CD14-positive monocyte (primary cell): ENCODE measurements at regions not wholly inside any gene's neighbourhood (a gene's known extent, or its start where the extent isn't known, plus 50 kb on each side); places are given as distances from the start of the nearest gene placed in this dataset.
A peak's percentile ranks its signal among the peaks of the same experiment; 100 is the strongest.

Source experiments
- DNase-seq, 3 donors: peaks; one replicate each; pipeline ENCODE4 v3.0.0-alpha.2; 2011 to 2022
- H2AFZ ChIP-seq: 2 replicates; pipeline ENCODE4 v1.6.0; 2012; ENCODE audit warnings: mild to moderate bottlenecking, low read depth, low read length, inconsistent platforms; ENCODE audit not compliant: insufficient read depth, poor library complexity, severe bottlenecking
- H3K27ac ChIP-seq, 2 donors: 1 replicate in 1 of 2; 2 replicates in 1 of 2; pipeline ENCODE4 v1.5.1; 2012 to 2013; ENCODE audit warnings: low read length in 2 of 2, control low read depth in 1 of 2, inconsistent platforms in 1 of 2, low read depth in 1 of 2, mild to moderate bottlenecking in 1 of 2
- H3K27me3 ChIP-seq, 2 donors: one replicate each; pipeline versions ENCODE4 v1.6.0 to v1.6.1; 2011 to 2013; ENCODE audit warnings: low read length in 2 of 2; ENCODE audit not compliant: control insufficient read depth in 2 of 2, insufficient read depth in 2 of 2
- H3K36me3 ChIP-seq, 2 donors: replicated peaks in 1 of 2; 1 replicate in 1 of 2; 2 replicates in 1 of 2; pipeline versions ENCODE4 v1.5.1 to v1.6.1; 2012 to 2013; ENCODE audit warnings: low read length in 2 of 2, control low read depth in 1 of 2, inconsistent platforms in 1 of 2, mild to moderate bottlenecking in 1 of 2; ENCODE audit not compliant: insufficient read depth in 2 of 2, control insufficient read depth in 1 of 2
- H3K4me1 ChIP-seq, 2 donors: 1 replicate in 1 of 2; 2 replicates in 1 of 2; pipeline versions ENCODE4 v1.5.1 to v1.6.1; 2012 to 2013; ENCODE audit warnings: low read length in 2 of 2, control low read depth in 1 of 2, inconsistent platforms in 1 of 2, mild to moderate bottlenecking in 1 of 2, moderate library complexity in 1 of 2; ENCODE audit not compliant: insufficient read depth in 2 of 2, control insufficient read depth in 1 of 2
- H3K4me2 ChIP-seq: replicated peaks from 2 replicates; pipeline ENCODE3; 2012; ENCODE audit warnings: low read length, moderate library complexity, mild to moderate bottlenecking; ENCODE audit not compliant: poor library complexity, severe bottlenecking; ENCODE audit errors: extremely low read depth
- H3K4me3 ChIP-seq, 3 experiments: fragments of 200-600 bp in 1 of 3; sonication (generic) in 1 of 3; replicated peaks in 1 of 3; 1 replicate in 2 of 3; 2 replicates in 1 of 3; pipeline ENCODE4 v1.5.1; 2011 to 2013; ENCODE audit warnings: low read length in 3 of 3, mild to moderate bottlenecking in 3 of 3, control low read depth in 2 of 3, low read depth in 2 of 3, inconsistent platforms in 1 of 3, moderate library complexity in 1 of 3
- H3K79me2 ChIP-seq: 2 replicates; pipeline ENCODE4 v1.6.0; 2012; ENCODE audit warnings: mild to moderate bottlenecking, control low read depth, inconsistent platforms, low read length, moderate library complexity; ENCODE audit not compliant: insufficient read depth
- H3K9ac ChIP-seq: 2 replicates; pipeline ENCODE4 v1.6.0; 2017; ENCODE audit warnings: low read length, mild to moderate bottlenecking; ENCODE audit not compliant: insufficient read depth, poor library complexity, severe bottlenecking
- H3K9me3 ChIP-seq, 2 donors: replicated peaks in 1 of 2; 1 replicate in 1 of 2; 2 replicates in 1 of 2; pipeline versions ENCODE4 v1.5.1 to v1.6.1; 2012 to 2013; ENCODE audit warnings: low read length in 2 of 2, control low read depth in 1 of 2; ENCODE audit not compliant: control insufficient read depth in 1 of 2, insufficient read depth in 1 of 2
- H4K20me1 ChIP-seq: 2 replicates; pipeline ENCODE4 v1.6.0; 2012; ENCODE audit warnings: mild to moderate bottlenecking, low read length, control low read depth, moderate library complexity; ENCODE audit not compliant: insufficient read depth
- H3K27ac Mint-ChIP-seq, 7 donors: one replicate each; pipeline ENCODE4 v1.8.0; 2020; ENCODE audit warnings: mild to moderate bottlenecking in 7 of 7, mixed read lengths in 7 of 7, moderate library complexity in 6 of 7, inconsistent platforms in 2 of 7
- H3K27me3 Mint-ChIP-seq, 3 donors: one replicate each; pipeline ENCODE4 v1.8.0; 2021 to 2022; ENCODE audit warnings: low read depth in 3 of 3, mild to moderate bottlenecking in 3 of 3, mixed read lengths in 3 of 3, moderate library complexity in 3 of 3, inconsistent platforms in 1 of 3
- H3K36me3 Mint-ChIP-seq, 2 donors: one replicate each; pipeline ENCODE4 v1.8.0; 2020; ENCODE audit warnings: mixed read lengths in 2 of 2, inconsistent platforms in 1 of 2, mild to moderate bottlenecking in 1 of 2
- H3K4me1 Mint-ChIP-seq: one replicate; pipeline ENCODE4 v1.8.0; 2020; ENCODE audit warnings: mild to moderate bottlenecking, mixed read lengths
- H3K4me3 Mint-ChIP-seq, 2 donors: one replicate each; pipeline ENCODE4 v1.8.0; 2020; ENCODE audit warnings: mild to moderate bottlenecking in 2 of 2, mixed read lengths in 2 of 2, moderate library complexity in 1 of 2
- H3K9me3 Mint-ChIP-seq, 7 donors: one replicate each; pipeline ENCODE4 v1.8.0; 2020 to 2022; ENCODE audit warnings: mixed read lengths in 7 of 7, mild to moderate bottlenecking in 6 of 7, moderate library complexity in 6 of 7, inconsistent platforms in 2 of 7
- CTCF ChIP-seq: fragments of 200-600 bp; IDR thresholded peaks from one replicate; pipeline ENCODE4 v1.8.0; 2022; ENCODE audit warnings: antibody characterized with exemption, mild to moderate bottlenecking
- WGBS: methylation state at CpG from one replicate; pipeline ENCODE4 v1.1.5; 2013; ENCODE audit warnings: missing lambda C conversion rate; ENCODE audit not compliant: insufficient coverage; 5-methylcytosine and 5-hydroxymethylcytosine counted together
- intact Hi-C, 2 donors: fragments of 100-400 bp; cut with micrococcal nuclease; formaldehyde crosslinking; loops; one replicate each; pipeline versions ENCODE4 v1.15.0 to v1.15.1; 2023

GRCh38 chr12:67783393-67783792, 134.8 kb downstream of the DYRK2 start:
- Mint-ChIP-seq H3K4me1 (peaks cover 4% of the 10 kb centered on the region), H3K4me3 (no peak overlapping the region), H3K27ac (peak overlapping the region in 1 of 7 donors; percentile 12), H3K36me3 (no peaks in the 10 kb centered on the region), H3K9me3 (peaks cover 0 to 2% (median 0%) of the 10 kb centered on the region in 7 donors), H3K27me3 (peaks cover 0 to 2% (median 1%) of the 10 kb centered on the region in 3 donors)
- no peak overlapping the region for H3K9ac ChIP-seq
- H2AFZ ChIP-seq = no peak overlapping the region
- no peak overlapping the region for H3K4me2 ChIP-seq
- intact Hi-C loops = no loop called here
- no peaks in the 10 kb centered on the region for H3K9me3 ChIP-seq
- no peaks in the 10 kb centered on the region for H4K20me1 ChIP-seq
- no peak overlapping the region for H3K27ac ChIP-seq
- no peaks in the 10 kb centered on the region for H3K27me3 ChIP-seq
- H3K4me1 ChIP-seq = no peaks in the 10 kb centered on the region
- H3K36me3 ChIP-seq = no peaks in the 10 kb centered on the region
- WGBS = no CpG with 5 or more reads among the region's 1 CpG
- no peaks in the 10 kb centered on the region for H3K79me2 ChIP-seq
- no peak for TF ChIP-seq CTCF
- no peak for DNase-seq
- H3K4me3 ChIP-seq = no peak overlapping the region

DNA sequence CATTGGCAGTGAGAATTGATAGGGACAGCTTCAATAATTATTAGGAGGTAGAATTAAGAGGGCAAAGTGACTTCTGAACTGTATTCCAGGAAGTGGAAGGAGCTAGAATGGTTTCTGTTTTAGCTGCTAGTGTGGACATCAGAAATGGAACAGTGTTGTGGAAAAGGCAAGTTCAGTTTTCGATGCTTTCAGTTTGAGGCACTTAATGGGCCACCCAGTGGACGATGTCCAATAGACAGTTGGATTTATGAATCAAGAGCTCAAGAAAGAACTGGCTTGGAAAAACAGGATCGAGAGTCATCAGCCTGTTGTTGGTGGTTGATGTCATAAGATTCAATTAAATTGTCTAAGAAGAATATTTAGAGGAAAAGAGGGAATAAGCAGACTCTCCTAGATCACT, 136.3 kb downstream of the DYRK2 start:
- H3K4me2 ChIP-seq = no peak overlapping the region
- Mint-ChIP-seq H3K27me3 (peaks cover 0 to 2% (median 1%) of the 10 kb centered on the region in 3 donors), H3K27ac (no peak overlapping the region), H3K9me3 (peaks cover 0 to 2% (median 0%) of the 10 kb centered on the region in 7 donors), H3K4me3 (no peak overlapping the region), H3K36me3 (no peaks in the 10 kb centered on the region), H3K4me1 (peaks cover 4% of the 10 kb centered on the region)
- no peaks in the 10 kb centered on the region for H3K27me3 ChIP-seq
- H3K9me3 ChIP-seq = no peaks in the 10 kb centered on the region
- H2AFZ ChIP-seq = no peak overlapping the region
- TF ChIP-seq CTCF = no peak
- no peak overlapping the region for H3K4me3 ChIP-seq
- WGBS = 95% methylated on average over 2 of the region's 3 CpGs
- no peak overlapping the region for H3K27ac ChIP-seq
- H3K9ac ChIP-seq = no peak overlapping the region
- no peaks in the 10 kb centered on the region for H3K4me1 ChIP-seq
- DNase-seq = no peak
- intact Hi-C loops = no loop called here
- H3K79me2 ChIP-seq = no peaks in the 10 kb centered on the region
- H3K36me3 ChIP-seq = no peaks in the 10 kb centered on the region
- H4K20me1 ChIP-seq = no peaks in the 10 kb centered on the region
